SHP77 treated with DMSO at 0.1 percent for 48 hours (cell line): ENCODE measurements at regions not wholly inside any gene's neighbourhood (a gene's known extent, or its start where the extent isn't known, plus 50 kb on each side); places are given as distances from the start of the nearest gene placed in this dataset.

Experiments
- DNase-seq: peaks from one replicate; lab custom pipeline; 2025; lab: John Stamatoyannopoulos, UW

- DNase-seq: no peak
These were observed 240.2 kb upstream of the C1orf174 start for GRCh38 chr1:4140241-4140640.

- no peak for DNase-seq
These were observed 240.7 kb upstream of the C1orf174 start for GRCh38 chr1:4140821-4141220.

DNA sequence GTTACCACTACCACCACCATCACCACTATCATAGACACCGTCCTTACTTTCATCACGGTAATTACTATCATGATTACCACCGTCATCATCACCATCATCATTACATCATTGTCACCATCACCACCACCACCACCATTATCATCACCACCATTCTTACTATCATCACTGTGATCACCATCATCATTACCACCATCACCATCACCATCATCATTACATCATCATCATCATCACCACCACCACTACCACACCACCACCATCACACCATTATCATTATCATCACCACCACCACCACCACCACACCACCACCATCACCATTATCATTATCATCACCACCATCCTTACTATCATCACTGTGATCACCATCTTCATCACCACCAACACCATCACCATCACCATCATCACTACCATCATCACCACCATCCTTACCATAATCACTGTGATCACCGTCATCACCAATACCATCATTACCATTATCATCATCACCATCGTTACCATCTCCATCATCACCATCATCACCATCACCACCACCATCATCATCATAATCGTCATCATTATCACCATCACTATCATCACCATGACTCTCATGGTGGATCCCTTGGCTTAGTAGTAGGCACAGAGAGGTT is 244.4 kb upstream of the C1orf174 start:
- DNase-seq: no peak

- DNase-seq: no peak
These were observed 246.0 kb upstream of the C1orf174 start for GRCh38 chr1:4146101-4146500.

GRCh38 chr1:4146614-4147013 is 246.5 kb upstream of the C1orf174 start:
- DNase-seq: no peak

DNA sequence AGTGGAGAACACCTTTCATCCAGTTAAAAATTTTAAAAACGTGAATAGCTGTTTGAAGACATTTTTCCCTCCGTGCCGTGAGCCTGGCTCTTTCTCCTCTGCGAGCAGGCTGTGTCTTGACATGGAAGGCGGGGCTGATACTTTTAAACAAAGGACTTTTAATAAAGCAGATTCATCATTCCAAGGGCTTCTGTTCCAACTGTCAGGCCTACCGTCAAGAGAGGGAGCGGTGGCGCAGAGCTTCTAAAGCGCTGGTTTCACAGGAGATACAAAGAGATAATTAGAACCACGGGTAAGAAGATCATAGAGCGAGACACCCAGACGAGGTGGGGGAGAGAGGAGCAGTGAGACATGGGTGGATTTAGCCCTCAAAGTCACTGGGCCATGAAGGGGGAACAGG is 247.4 kb upstream of the C1orf174 start:
- no peak for DNase-seq

GRCh38 chr1:4149281-4149680 is 249.2 kb upstream of the C1orf174 start:
- no peak for DNase-seq

GRCh38 chr1:4149831-4150230 is 249.8 kb upstream of the C1orf174 start:
- DNase-seq: no peak

DNA sequence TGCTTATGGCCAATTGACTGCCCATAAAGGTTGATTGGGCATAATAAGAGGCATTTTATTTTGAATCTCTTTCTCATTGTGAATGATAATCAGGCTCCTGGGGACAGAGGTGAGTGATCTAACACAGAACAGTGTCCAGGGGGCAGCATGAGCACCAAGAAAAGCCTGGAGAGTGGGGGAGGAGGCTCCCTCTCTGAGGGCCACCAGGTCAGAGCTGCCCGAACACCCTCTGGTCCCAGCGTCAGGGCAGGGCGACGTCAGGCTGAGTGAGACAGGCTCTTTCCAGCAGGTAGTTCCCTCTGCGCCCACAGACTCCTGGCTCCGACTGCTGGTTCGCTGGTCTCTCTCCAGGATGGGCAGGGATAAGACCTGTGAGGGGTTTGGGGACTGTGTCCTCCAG is 250.2 kb upstream of the C1orf174 start:
- DNase-seq: no peak

GRCh38 chr1:4152266-4152665 is 252.2 kb upstream of the C1orf174 start:
- DNase-seq: no peak

DNA sequence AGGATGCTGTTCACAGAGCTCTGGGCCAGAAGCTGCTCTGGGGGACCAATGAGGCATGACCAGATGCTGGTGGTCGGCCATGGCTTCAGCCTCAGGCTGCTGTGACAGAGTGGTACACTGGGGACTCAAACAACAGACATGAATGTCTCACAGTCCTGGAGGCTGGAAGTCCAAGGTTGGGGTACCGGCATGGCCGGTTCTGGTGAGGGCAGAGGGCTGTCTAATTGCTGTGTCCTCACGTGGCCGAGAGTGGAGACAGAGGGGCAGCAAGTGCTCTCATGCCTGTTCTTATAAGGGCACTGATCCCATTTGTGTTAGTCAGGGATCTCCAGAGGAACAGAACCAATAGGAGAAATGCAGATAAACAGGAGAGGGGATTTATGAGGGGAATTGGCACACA is 253.5 kb upstream of the C1orf174 start:
- DNase-seq: no peak

DNA sequence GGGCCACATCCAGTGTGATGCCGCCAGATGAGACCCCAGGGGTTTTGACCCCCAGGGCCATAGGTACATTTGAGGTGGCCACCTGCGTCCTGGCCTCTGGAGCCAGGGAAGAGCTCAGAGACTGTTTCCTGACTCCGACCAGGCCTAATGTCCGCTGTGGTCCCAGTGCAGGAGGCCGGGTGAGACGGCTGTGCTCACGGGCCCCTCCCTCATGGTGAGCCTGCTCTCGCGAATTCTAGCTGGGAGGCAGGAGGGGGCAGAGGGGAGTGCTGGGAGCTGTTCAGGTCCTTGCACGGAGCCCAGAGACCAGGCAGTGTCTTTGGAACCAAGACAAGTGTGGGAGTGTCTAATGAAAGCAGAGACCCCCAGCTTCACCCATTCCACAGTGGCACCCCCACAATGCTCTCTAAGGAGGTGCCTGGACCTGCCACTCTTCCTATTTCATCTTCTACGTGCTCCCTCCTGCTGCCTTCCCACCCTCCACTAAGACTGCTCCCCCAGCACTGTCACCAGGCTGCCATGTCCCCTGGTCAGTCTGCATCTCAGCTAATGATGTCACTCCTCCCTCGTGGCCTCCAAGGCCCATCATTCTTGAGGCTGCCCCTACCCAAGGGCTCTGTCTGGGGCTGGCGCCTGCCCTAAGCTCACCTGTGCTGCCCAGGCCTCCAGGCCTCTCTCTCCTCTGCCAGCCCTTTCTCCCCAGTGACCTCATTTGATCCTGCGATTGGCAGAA is 256.3 kb upstream of the C1orf174 start:
- no peak for DNase-seq

DNA sequence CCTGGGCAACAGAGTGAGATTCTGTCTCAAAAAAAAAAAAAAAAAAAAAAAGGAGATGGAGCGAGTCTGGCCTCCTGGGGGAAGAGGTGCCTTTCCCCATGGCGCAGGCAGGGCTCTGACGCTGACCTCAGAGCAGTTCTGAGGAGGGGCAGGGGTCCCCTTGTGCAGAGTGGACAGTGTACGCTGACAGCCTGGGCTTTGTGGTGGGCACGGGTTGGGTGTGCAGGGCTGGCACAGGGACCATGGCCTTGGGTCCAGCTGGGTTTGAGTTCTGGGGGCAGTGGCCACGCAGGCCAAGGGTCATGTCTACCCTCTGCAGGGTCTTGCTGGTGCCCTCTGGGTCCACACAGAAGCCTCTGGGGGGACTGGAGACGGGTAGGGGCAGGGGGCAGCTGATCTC is 260.1 kb upstream of the C1orf174 start:
- DNase-seq: no peak

- no peak for DNase-seq
These were observed 261.4 kb upstream of the C1orf174 start for GRCh38 chr1:4161366-4162006.

DNA sequence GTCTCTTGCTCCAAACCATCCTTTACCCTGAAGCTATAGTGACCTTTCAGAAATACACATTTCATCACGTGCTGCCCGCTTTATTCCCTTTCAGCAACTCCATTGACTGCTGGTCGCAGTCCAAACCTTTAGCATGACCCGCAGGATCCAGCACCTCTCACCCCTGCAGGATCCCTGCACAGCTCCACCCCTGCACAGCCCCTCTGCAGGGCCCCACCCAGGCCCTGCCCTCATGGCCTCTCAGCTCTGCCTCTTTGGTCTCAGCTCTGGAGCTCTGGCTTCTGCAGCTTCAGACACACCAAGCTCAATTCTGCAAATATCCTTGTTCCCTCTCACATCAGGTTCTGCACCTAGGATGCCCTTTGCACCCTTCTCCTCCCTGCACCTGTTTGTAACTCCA is 264.9 kb upstream of the C1orf174 start:
- no peak for DNase-seq

GRCh38 chr1:4165686-4166300 is 265.7 kb upstream of the C1orf174 start:
- no peak for DNase-seq

DNA sequence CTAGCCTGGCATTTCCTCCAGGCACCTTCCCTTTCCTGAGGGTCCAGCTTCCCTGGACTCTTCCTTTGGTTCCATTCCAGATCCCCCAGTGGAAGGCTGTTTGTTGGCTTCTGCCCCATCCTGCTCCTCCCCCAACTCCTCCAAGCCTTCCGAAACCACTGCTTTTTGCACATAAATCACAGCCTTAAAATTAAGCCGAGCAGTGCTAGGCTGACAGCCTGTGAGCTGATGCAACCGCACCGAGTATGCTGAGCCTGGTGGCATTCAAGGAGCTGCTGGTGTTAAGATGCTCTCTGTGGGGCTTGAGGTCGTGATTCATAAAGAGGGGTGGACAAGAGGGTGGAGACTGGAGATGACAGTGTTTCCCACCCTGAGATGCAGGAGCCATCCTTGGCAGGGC is 266.6 kb upstream of the C1orf174 start:
- no peak for DNase-seq

DNA sequence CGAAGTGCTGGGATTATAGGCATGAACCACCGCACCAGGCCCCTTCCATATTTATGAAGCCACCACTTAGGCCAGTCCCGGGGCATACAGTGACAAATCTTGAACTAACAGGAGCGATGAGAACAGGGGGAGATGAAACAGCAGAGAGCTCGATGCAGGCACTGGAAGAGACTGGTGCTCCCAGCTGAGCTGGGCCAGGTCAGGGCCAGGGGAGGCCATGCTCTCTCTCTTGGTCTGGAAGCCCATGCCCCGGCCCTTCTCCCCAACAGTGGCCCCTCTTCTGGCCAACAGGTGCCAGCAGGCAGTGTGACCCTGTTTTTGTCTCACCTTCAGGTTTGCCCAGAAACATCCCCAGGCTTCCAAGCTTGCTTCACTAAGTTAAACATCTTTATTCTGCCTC is 269.9 kb upstream of the C1orf174 start:
- no peak for DNase-seq

GRCh38 chr1:4170548-4171340 is 270.7 kb upstream of the C1orf174 start:
- no peak for DNase-seq

DNA sequence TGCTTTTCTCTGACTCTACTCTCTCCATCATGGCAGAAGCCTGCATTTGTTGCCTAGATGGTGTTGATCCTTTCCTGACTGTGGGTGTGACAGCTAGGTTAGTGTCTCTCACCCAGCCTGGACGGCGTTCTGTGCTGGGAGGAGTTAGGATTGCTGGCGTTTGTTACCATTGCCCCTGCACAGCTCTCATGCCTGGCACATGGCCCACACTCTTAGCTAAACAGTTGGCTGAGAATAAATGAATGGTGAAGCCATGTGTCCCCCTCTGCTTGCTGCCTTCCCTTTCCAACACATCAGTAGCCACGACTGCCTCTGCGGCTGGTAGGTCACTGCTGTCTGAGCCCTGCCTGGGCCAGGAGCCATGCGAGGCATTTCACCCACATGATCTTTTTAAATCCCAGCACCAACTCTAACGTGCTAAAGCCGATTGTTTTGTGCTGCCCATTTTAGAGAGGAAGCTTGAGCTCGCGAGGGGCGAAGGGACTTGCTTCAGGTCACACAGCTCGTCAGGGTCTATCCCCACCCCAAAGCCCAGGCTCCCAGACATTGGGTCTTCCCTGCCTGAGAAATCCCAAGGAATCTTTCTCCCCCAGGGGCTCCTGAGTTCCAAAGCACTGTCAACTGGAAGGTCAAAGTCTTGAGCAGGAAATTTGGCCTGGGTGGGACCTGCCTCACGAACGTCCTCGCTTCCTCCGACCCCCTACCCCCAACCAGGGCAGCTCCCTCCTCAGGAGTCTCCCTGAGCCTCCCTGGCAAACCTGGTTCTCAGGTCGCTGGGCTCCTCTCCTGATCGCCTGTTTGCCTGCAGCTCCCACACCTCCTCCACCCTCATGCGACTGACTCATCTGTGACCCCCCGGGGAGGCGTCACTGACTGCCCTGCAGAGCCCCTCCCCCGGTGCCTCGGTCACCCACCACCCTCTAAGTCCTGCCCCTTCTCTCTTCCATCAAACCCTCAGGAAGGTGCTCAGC is 271.7 kb upstream of the C1orf174 start:
- DNase-seq: no peak
